Stimulated activated CD4-positive, alpha-beta T cell treated with anti-CD3 and anti-CD28 coated beads, Interleukin-4, amount 100 ng/mL, for 1 hour (primary cell): ENCODE measurements at regions not wholly inside any gene's neighbourhood (a gene's known extent, or its start where the extent isn't known, plus 50 kb on each side); places are given as distances from the start of the nearest gene placed in this dataset.
"Not testable (repeated sequence)": the region's sequence is repeated elsewhere in the genome, so short reads cannot be mapped to it uniquely, and the experiment has no call there.

Experiments used
- DNase-seq: peaks from one replicate; pipeline ENCODE4 v3.0.0-alpha.2; 2020

DNA sequence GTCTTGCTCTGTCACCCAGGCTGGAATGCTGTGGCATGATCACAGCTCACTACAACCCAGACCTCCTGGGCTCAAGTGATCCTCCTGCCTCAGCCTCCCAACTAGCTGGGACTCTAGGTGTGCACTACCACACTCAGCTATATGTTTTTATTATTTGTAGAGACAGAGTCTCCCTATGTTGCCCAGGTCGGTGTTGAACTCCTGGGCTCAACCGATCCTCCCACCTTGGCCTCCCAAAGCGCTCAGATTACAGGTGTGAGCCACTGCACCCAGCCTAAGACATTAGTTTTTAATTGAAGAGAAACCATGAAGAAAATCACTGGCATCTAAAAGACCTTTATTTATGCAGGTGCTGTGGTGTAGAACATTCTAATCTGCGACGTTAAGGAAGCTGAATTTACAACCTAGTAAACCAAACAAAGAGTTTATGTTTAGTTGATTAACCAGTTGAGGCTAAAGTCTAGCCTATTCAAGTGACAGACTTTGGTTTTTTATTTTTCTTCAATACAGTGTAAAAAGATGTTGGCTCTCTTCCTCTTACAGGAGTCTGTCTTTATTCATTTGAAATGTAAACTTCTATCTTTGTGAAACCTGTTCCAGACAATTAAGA lies 52.5 kb upstream of the NBL1 start:
- no peak for DNase-seq

GRCh38 chr1:19585507-19585906 lies 58.6 kb upstream of the NBL1 start:
- DNase-seq, result no peak

GRCh38 chr1:19582318-19582717 lies 61.8 kb upstream of the NBL1 start:
- DNase-seq, result peak; percentile 81

DNA sequence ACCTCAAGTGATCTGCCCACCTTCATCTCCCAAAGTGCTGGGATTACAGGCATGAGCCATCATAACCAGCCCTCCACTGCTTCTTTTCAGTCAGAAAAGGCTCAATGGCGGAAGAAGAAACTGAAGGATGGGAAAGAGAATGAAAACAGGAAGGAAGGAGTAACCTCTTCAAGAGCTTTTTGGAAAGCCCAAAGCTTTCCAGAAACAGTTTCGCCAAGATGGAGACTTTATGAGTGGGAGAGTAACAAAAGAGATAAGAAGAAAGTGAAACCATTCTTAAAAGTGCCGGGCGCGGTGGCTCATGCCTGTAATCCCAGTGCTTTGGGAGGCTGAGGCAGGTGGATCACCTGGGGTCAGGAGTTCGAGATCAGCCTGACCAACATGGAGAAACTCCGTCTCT lies 62.7 kb upstream of the NBL1 start:
- no peak for DNase-seq

DNA sequence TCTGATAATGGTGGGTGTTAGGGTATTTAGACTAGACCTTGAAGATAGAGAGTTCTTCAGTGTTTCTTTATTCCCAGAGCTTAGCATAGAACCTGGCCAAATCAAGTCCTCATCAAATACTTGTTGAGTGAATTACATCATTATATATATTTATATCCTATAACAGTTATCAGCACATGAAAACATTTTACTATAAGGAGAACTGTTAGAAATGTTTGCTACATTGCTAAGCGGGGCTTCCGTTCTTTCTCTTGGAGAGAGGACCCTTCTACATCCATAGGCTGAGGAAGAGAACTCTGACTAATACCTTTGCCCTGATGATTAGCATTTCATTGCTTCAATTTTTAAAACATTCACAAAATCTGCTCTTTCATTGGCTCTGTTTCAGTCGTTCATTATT lies 66.5 kb upstream of the NBL1 start:
- DNase-seq, result no peak

- DNase-seq, result no peak
These were observed 67.1 kb upstream of the NBL1 start for GRCh38 chr1:19577036-19577435.

DNA sequence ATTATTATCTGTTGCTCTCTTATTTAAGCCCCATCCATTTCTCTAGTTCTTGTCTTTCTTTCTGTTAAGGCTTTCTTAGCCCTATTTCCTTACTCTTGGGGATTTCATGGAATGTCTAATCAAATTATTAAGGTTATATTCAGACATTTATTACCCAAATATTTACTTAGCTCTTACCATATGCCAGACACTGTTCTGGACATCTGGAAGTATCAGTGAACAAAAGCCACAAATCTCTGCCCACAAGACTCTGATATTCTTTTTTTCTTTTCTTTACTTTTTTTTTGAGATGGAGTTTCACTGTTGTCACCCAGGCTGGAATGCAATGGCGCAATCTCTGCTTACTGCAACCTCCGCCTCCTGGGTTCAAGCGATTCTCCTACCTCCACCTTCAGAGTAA lies 74.3 kb upstream of the NBL1 start:
- no peak for DNase-seq

DNA sequence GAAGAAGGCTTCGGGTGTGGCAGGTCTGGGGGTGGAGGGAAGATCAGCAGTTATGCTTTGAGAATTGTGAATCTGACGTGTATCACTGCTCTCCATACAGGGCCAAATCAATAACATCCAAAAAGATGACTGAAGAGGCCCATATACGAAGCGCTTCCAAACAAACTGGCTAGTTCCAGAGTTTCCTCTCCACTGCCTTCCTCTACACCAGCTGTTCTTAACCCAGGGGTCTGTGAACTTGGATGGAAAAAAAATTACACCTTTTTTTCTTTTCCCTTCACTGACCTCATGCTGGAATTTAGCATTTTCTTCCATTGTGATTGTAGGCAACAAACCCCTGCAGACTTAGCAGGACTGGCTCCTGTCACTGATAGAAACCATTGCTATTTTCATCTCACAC lies 77.1 kb upstream of the NBL1 start:
- DNase-seq, result no peak

DNA sequence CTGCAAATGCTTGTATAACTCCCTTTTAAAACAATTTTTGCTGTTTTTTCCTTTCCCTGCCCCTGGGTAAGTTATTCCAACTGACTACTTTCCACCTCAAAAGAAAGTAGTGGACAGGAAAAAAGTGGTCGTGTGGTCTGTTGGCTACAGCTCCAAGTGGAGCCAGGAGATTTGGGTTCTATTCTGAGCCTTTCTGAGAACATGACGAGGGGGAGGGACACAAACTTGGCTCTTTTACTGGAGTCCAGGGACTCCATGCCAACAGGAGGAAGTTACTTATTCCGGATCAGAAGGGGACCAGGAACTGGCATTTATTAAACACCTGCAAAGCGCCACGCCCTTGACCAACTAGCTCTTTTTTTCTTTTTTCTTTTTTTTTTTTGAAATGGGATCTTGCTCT lies 79.0 kb upstream of the CAPZB start:
- no peak for DNase-seq

DNA sequence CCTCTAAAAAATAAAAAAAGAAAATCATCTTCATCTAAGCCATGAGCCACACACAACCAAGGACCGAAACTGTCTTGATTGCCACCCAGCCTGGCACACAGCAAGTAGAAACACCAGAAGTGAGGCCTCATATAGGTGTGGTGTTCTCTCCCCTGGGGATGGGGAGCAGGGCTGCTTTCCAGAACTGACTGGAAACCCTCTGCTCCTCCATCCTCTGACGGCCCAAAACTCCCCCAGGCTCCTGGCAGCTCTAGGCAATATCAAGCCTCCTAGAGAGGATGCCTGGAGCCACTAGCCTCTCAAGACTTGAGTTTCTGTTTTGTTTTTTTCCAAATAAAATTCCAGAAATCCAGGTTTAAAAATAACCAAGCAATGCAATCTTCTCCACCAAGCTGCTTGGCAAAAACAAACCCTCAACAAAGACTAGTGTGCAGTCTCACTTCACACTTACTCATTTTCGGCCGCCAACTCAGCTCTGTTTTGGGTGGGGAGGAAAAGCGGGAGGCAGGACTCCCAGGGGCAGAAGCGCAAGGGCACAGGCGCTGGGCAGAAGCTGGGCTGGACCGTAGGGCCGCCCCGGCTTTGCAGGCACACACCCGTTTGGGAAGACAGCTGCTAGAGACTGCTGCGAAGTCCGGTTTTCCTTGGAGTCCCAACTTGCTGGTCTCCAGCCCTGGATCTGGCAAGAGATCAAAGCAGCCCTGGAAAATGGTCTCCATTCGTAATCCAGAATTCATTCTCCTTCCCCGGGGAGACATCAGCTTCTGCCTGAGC lies 78.2 kb upstream of the CAPZB start:
- DNase-seq, result no peak

DNA sequence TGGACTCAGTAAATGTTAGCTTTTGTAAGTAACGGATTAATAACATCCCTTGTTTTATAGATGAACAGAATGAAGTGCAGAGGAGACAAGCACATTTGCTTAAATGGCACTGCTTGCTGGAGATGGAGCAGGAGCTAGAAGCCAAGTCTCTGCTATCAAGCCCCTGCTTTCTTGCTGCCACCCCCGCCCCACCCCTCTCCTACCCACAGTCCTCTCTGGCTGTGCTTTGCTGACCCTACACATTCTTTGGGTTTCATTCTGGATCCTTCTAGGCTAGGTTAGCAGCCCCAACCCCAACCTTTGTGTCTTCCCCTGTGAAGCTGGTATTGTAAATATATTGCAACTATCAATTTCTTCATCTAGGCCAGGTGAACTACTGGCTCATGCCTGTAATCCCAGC lies 77.5 kb upstream of the CAPZB start:
- no peak for DNase-seq

DNA sequence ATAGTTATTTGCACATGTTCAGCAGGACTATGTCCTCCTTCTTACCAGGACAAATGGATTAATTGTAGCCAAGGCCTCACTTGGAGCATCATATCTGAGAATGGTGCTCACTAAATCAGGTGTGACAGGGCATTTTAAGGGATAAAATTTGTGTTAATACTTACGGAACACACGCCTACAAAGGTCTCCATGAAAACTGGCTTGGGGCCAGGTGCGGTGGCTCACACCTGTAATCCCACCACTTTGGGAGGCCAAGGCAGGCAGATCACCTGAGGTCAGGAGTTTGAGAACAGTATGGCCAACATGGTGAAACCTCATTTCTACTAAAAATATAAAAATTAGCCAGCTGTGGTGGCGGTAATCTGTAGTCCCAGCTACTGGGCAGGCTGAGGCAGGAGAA lies 75.1 kb upstream of the CAPZB start:
- DNase-seq, result no peak

DNA sequence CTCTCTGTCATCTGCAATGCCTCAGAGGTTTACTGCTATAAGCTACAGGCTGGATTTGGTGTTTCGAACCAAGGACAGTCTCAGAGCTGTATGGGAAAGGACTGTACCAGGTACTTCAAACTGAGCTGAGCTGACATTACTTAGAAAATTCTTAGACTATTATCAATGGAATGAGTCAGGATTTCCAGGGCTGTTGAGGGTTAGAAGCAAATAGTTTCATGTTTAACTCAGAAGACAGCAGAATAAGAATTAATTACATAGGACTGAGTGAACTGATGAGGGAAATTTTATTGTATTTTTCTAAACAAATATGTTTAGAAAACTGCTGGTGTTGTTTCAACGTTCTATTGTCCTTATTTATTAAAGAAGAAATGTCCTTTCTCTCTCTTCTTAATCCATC lies 74.3 kb upstream of the CAPZB start:
- DNase-seq, result no peak

DNA sequence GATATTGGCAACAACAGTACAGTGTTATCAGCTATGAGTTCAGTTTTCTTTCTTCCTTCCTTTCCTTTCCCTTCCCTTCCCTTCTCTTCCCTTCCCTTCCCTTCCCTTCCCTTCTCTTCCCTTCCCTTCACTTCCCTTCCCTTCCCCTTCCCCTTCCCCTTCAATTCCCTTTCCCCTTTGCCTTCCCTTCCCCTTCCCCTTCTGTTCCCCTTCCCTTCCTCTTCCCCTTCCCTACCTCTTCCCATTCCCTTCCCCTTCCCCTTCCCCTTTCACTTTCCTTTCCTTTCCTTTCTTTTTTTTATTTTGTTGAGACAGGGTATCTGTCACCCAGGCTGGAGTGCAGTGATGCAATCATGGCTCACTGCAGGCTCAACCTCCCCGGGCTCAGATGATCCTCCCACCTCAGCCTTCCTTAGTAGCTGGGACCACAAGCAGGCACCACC lies 72.3 kb upstream of the CAPZB start:
- no peak for DNase-seq

DNA sequence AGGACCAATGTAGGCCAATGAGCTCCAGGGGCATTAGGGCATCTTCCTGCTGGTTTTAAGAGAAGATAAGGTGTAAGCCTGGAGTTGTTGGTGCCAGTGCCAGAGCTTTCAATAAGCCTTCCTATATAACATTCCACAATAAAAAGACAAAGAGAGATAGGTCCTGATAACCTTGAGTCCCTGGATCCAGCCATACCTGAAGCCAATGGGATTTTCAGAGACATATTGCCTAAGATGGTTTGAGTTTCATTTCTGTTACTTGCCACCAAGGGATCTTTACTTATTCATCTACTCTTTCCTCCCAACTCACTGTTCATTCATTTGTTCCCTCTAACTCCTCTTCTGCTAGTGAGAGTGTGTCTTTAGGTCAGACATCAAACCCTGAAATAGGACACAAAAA lies 68.8 kb upstream of the CAPZB start:
- no peak for DNase-seq

GRCh38 chr1:19552291-19553010 lies 67.1 kb upstream of the CAPZB start:
- DNase-seq, result no peak

- DNase-seq, result not testable (repeated sequence)
These were observed 66.5 kb upstream of the CAPZB start for GRCh38 chr1:19551837-19552236.

- not testable (repeated sequence) for DNase-seq
These were observed 65.1 kb upstream of the CAPZB start for GRCh38 chr1:19550437-19550836.

DNA sequence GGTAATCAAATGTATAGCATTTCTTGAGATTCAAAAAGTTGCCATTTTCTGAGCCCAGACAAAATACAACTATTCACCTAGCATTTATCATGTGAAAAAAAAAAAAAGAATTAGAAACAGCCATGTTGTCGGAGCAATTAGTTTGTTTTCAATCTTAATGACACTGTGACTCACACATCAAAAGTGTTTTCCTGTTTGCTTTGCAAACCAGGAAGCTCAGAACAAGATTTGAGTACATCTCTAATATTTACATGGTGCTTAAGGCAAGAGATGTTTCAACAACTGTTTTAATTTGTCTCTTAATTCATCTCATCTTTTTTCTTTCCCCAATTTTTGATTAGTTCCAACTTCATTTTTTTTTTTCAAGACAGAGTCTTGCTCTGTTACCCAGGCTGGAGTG lies 62.5 kb upstream of the CAPZB start:
- no peak for DNase-seq

DNA sequence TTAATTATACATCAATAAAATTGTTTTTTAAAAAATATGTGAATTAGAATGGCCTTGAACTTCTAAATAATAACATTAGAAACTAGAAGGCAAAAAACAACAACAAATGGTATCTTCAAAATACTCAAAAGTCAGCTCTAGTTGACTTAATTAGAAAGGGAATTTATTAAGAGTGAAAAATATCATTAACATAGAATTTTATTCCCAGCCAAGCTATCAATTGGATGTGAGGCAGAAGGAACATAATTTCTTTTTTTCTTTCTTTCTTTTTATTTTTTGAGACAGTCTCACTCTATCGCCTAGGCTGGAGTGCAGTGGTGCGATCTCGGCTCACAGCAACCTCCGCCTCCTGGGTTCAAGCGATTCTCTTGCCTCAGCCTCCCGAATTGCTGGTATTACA lies 51.2 kb upstream of the CAPZB start:
- no peak for DNase-seq

GRCh38 chr1:19535214-19535613 lies 49.9 kb upstream of the CAPZB start:
- DNase-seq, result no peak
